Superior temporal gyrus (tissue), 1 donor: ENCODE measurements at regions not wholly inside any gene's neighbourhood (a gene's known extent, or its start where the extent isn't known, plus 50 kb on each side); places are given as distances from the start of the nearest gene placed in this dataset.

Source experiments
- DNase-seq: peaks from one replicate; pipeline ENCODE4 v3.0.0-alpha.2; 2016; ENCODE audit errors: extremely low spot score

GRCh38 chr11:41861838-41862237 lies 402.4 kb upstream of the LRRC4C start:
- no peak for DNase-seq

DNA sequence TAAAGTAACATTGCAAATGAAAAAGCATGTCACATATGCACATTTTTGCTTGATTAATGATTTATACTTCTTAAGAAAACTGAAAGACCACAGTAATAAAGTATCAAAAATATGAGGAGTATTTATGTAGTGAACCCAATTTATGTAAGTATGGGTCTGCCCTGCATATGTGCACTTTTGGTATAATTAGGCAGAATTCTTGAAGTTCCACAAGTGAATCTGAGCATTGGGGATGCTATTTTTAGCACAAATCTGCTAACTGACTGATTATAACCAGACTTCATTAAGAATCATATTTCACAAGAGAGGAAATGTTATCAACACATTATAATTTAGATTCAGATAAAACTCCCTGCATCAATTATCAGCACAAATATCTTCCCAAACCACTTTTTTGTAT lies 407.1 kb upstream of the LRRC4C start:
- DNase-seq, result no peak

DNA sequence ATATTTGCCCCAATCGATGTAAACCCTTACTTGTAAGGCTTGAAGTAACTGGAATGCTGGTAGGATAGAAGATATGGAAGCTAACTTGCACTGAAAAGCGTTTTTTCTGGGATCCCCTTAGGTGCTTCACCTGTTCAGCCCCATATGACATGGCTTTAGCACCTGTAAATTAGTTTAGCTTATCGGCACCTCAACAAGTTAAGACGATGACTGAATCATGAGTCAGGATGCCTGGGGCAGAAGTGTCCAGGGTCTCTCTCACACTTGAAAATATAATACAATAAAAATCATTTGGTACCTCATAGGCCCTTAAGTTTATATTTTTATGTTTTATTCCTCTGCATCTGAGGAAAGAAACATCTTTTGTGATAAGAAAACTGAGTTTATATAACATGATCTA lies 409.2 kb upstream of the LRRC4C start:
- no peak for DNase-seq

- no peak for DNase-seq
These were observed 413.0 kb upstream of the LRRC4C start for GRCh38 chr11:41872426-41872825.

- no peak for DNase-seq
These were observed 413.4 kb upstream of the LRRC4C start for GRCh38 chr11:41872870-41873269.

DNA sequence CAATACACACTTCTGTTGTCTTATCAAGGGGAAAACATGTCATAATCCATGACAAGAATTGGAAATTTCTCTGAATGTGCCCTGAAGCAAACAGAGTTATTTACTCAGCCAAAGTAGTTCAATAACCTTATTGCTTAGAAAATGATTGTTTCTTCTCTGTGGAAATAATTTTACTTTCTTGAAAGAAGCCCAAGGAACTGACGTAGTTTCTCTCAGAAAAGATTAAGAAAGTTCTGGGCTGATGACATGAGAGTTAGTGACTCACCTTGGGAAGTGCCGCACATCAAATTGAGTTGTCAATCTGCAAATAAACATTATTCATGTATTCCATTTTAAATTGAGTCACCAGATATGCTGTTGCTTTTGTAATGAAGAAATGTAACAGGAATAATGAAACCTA lies 418.6 kb upstream of the LRRC4C start:
- no peak for DNase-seq

DNA sequence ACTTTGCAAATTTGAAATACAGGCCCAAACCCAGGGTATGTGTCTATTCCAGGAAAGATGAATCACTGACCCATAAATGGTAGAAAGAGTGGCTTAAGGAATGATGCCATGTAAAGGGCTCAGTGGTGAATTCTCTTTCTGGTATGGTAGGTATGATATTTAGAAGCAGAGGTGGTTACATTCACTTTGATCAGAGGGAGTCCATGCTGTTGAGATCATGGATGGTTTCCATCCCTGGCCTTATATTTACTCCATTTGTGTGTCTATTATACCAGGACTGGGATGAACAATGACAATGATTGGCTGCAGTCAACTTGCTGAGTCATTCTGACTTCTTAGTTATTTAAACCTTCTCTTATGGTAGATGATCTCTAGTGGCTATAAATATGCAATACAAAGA lies 419.8 kb upstream of the LRRC4C start:
- DNase-seq, result no peak

GRCh38 chr11:41895081-41895480 lies 435.6 kb upstream of the LRRC4C start:
- no peak for DNase-seq

GRCh38 chr11:41897991-41898390 lies 438.5 kb upstream of the LRRC4C start:
- no peak for DNase-seq

DNA sequence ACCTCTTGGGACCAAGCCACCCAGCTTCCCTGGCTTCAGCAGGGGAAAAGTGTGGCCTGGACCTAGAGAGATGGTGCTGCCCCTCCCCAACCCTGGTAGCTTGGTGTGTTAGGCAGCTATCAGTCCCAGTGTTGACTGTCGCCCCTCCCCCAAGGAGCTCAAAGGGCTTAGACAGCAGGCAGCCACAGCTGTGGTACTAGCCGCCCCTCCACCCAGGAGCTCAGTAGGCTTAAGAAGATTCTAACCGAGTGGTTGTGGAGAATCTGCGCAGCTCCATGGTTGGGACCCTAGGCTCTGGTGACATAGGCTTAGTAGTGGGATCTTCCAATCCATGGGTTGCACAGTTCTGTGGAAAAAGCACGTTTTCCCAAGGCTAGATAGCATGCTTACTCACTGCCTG lies 458.4 kb upstream of the LRRC4C start:
- no peak for DNase-seq

DNA sequence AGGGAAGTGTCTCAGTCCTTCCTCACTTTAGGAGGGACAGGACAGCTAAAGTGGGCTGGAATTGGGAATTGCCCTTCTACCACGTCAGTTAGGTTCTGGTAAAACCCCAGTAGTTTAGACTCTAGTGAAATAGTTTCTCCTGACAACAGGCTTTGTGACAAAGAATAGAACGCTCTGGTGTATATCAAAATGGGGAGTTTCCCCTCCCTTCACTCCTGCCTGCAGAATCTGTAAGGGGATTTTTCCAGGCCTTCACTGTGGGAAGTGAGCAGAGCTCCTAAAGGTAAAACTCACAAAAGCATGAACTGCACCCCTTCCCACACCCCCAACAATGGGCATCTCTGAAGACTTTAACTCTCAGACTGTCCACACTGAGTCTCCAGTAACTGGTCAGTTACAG lies 460.9 kb upstream of the LRRC4C start:
- DNase-seq, result no peak

GRCh38 chr11:41921746-41922390 lies 462.4 kb upstream of the LRRC4C start:
- DNase-seq, result no peak

DNA sequence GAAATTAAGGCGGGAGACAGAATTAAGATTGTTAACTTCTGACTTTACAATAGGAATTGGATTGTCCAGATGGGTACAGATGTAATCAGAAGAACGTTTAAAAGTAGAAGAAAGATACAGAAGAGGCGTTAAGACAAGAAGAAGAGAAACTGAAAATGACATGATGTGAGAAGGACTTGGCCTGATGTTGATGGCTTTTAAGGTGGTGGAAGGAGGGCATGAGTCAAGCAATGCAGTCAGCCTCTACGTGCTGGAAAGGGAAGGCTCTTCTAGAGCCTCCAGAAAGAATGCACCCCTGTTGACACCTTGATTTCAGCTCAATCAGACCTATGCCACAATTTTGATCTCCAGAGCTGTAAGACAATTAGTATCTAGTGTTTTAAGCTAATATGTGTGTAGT lies 466.9 kb upstream of the LRRC4C start:
- DNase-seq, result no peak

GRCh38 chr11:41935241-41935640 lies 475.8 kb upstream of the LRRC4C start:
- DNase-seq, result no peak

DNA sequence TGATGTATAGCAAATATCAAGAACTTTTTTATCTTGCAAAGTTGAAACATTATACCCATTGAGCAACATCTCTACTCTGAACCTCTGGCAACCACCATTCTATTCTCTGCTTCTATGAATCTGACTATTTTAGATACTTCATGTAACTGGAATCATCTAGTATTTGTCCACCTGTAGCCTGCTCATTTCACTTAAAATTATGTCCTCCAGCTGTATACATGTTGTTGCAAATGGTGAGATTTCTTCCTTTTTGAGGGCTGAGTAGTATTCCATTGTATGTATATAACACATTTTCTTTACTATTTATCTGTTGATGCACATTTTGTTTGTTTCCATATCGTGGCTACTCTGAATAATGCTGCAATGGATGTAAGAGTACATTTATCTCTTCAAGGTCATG lies 476.3 kb upstream of the LRRC4C start:
- no peak for DNase-seq

- no peak for DNase-seq
These were observed 484.2 kb upstream of the LRRC4C start for GRCh38 chr11:41943656-41944055.

DNA sequence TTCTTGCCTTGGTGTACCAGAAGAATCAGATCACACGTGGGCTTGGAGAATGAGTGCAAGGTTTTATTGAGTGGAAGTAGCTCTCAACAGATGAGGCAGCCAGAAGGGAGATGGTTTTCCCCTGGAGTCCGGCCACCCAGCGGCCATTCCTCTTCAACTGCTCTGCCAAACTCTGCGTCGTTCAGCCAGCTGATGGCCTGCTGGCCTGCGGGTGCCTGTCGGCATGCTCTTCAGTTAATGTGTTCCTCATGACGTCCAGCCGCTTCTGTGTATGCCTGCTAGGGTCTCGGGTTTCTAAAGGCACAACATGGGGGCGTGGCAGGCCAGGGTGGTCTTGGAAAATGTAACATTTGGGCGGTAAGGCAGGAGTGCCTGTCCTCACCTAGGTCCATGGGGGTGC lies 487.9 kb upstream of the LRRC4C start:
- no peak for DNase-seq

DNA sequence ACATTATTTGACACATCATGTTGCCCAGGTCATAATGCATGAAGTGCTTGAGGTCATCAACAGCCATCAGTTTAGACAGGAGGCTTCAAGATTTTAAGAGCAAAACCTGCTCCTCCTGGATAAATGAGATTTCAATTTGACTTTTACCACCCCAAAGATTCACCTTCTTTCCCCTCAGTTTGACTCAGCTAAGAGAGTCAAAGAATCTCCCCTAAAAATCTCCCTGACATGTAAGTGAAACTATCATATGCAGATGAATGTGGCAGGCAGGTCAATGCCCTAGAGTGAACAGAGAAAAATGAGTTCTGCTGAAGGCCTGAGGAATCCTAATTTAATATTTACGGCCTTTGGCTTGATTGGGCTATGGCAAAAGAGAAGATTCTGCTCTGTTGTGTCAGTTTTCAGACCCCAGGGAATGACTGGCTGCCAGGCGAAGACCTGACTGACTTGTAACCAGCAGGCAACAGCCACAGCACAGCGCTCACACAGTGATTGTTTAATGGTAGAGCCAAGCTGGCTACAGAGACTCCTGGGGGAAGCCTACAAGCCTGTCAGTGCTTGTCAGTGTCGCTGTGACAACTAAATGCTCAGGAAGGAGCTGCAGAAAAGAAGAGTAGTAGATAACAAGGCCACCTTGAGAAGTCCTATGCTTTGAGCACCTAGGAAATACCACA lies 491.2 kb upstream of the LRRC4C start:
- no peak for DNase-seq

GRCh38 chr11:41954034-41954433 lies 494.6 kb upstream of the LRRC4C start:
- DNase-seq, result no peak

- no peak for DNase-seq
These were observed 495.6 kb upstream of the LRRC4C start for GRCh38 chr11:41955066-41955465.

DNA sequence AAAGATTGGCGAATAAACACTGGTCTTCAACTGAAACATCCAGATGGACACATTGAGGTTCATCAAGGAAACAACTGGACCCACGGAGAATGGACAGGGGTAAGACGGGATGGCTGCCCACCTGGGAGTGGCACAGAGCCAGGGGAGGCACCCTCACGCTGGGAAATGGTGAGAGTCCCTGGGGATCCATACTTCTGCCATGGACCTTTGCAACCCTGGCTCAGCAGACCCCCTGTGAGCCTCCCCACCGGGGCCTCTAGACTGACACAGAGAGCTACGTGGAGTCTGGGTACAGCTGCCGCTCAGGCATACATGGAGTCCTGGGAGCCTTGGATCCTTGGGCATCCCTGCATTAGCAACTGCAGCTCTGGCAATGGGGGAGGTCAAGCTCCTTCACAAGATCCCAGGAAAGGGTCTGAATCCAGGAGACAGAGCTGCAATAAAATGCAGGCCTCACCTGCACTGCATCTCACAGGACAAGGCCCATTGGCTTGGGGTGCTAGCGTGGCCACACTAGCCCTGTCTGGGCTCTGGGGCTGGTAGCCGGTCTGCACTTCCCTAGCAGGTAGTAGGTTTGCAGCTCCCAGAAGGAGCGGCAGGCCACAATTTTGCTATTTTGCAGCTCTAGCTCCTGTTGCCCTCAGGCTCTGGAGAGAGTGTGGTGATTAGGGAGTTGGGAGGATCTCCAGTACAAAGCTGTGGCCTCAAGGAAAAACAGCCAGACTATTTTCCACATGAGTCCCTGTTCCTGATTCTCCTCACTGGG lies 496.4 kb upstream of the LRRC4C start:
- DNase-seq, result no peak

- DNase-seq, result no peak
These were observed 504.0 kb upstream of the LRRC4C start for GRCh38 chr11:41963406-41963805.

DNA sequence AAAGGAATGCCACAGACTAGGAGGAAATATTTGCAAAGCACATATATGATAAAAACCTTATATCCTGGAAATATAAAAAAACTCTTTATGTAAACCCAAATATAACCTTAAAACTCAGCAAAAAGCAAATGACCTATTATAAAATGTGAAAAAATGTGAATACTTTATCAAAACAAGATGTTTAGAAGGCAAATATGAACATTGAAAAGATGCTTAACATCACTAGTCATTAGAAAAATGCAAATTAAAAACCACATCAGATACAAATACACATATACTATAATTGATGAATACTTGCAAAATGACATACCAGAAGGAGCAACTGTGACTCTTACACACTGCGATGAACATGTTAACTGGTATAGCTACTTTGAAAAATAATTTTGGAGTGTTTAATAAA lies 511.2 kb upstream of the LRRC4C start:
- no peak for DNase-seq
